Astrocyte (in vitro differentiated cells and primary cell): ENCODE measurements at regions not wholly inside any gene's neighbourhood (a gene's known extent, or its start where the extent isn't known, plus 50 kb on each side); places are given as distances from the start of the nearest gene placed in this dataset.

Source experiments
- CTCF ChIP-seq: IDR thresholded peaks from 2 replicates; pipeline ENCODE4 v1.5.1; 2011; ENCODE audit warnings: low read depth, mild to moderate bottlenecking, inconsistent platforms, low read length, moderate library complexity; ENCODE audit not compliant: insufficient read depth
- EZH2 ChIP-seq: IDR thresholded peaks from 2 replicates; pipeline ENCODE4 v1.6.1; 2012; ENCODE audit warnings: mild to moderate bottlenecking, low read length, inconsistent platforms; ENCODE audit not compliant: insufficient read depth

GRCh38 chrX:131918839-131919238 is 104.3 kb upstream of the STK26 start:
- TF ChIP-seq CTCF (no peak), EZH2 (no peak)
